Trophoblast cell (in vitro differentiated cells and primary cell): ENCODE measurements at regions not wholly inside any gene's neighbourhood (a gene's known extent, or its start where the extent isn't known, plus 50 kb on each side); places are given as distances from the start of the nearest gene placed in this dataset.

Experiments used
- DNase-seq, 2 donors: peaks; one replicate each; pipeline ENCODE4 v3.0.0-alpha.2; 2016
- H2AFZ ChIP-seq: 2 replicates; pipeline ENCODE4 v1.6.1; 2013; ENCODE audit warnings: low read length, moderate library complexity, mild to moderate bottlenecking; ENCODE audit not compliant: insufficient read depth, poor library complexity
- H2AK5ac ChIP-seq: 2 replicates; pipeline ENCODE4 v1.6.1; 2013; ENCODE audit warnings: mild to moderate bottlenecking, low read length
- H2BK120ac ChIP-seq: 2 replicates; pipeline ENCODE4 v1.6.1; 2013; ENCODE audit warnings: low read length, mild to moderate bottlenecking, moderate library complexity; ENCODE audit not compliant: insufficient read depth, poor library complexity
- H2BK12ac ChIP-seq: 2 replicates; pipeline ENCODE4 v1.6.1; 2013; ENCODE audit warnings: mild to moderate bottlenecking, low read length, moderate library complexity
- H2BK5ac ChIP-seq: 2 replicates; pipeline ENCODE4 v1.6.1; 2013; ENCODE audit warnings: low read length, low read depth, moderate library complexity, mild to moderate bottlenecking; ENCODE audit not compliant: poor library complexity
- H3K14ac ChIP-seq: 2 replicates; pipeline ENCODE4 v1.6.1; 2013; ENCODE audit warnings: mild to moderate bottlenecking, low read length
- H3K18ac ChIP-seq: 2 replicates; pipeline ENCODE4 v1.6.1; 2013; ENCODE audit warnings: mild to moderate bottlenecking, low read length
- H3K23ac ChIP-seq: 2 replicates; pipeline ENCODE4 v1.6.1; 2013; ENCODE audit warnings: low read length
- H3K27ac ChIP-seq: 2 replicates; pipeline ENCODE4 v1.5.1; 2013; ENCODE audit warnings: low read depth, mild to moderate bottlenecking, inconsistent platforms, low read length, moderate library complexity
- H3K27me3 ChIP-seq: 2 replicates; pipeline ENCODE4 v1.6.1; 2013; ENCODE audit warnings: inconsistent platforms, mild to moderate bottlenecking, low read length, moderate library complexity; ENCODE audit not compliant: insufficient read depth
- H3K36me3 ChIP-seq, 2 experiments: 1 replicate in 1 of 2; 2 replicates in 1 of 2; pipeline ENCODE4 v1.6.1; 2013; ENCODE audit warnings: low read length in 2 of 2, mild to moderate bottlenecking in 2 of 2, moderate library complexity in 1 of 2; ENCODE audit not compliant: insufficient read depth in 2 of 2, control insufficient read depth in 1 of 2
- H3K4ac ChIP-seq: 2 replicates; pipeline ENCODE4 v1.6.1; 2013; ENCODE audit warnings: low read depth, mild to moderate bottlenecking, low read length, moderate library complexity
- H3K4me1 ChIP-seq, 2 experiments: 1 replicate in 1 of 2; 2 replicates in 1 of 2; pipeline ENCODE4 v1.6.1; 2013; ENCODE audit warnings: low read length in 2 of 2, mild to moderate bottlenecking in 2 of 2, moderate library complexity in 1 of 2; ENCODE audit not compliant: insufficient read depth in 2 of 2, control insufficient read depth in 1 of 2
- H3K4me2 ChIP-seq: 2 replicates; pipeline ENCODE4 v1.6.1; 2013; ENCODE audit warnings: inconsistent platforms, mild to moderate bottlenecking, low read length, moderate library complexity
- H3K4me3 ChIP-seq: 2 replicates; pipeline ENCODE4 v1.5.1; 2013; ENCODE audit warnings: mild to moderate bottlenecking, low read depth, low read length, inconsistent platforms
- H3K79me1 ChIP-seq: one replicate; pipeline ENCODE4 v1.6.1; 2013; ENCODE audit warnings: low read length
- H3K79me2 ChIP-seq: 2 replicates; pipeline ENCODE4 v1.6.1; 2013; ENCODE audit warnings: low read length, mild to moderate bottlenecking; ENCODE audit not compliant: control insufficient read depth, insufficient read depth, poor library complexity
- H3K9ac ChIP-seq: 2 replicates; pipeline ENCODE4 v1.6.1; 2013; ENCODE audit warnings: mild to moderate bottlenecking, low read length
- H3K9me3 ChIP-seq: 2 replicates; pipeline ENCODE4 v1.6.1; 2013; ENCODE audit warnings: low read depth, mild to moderate bottlenecking, control low read depth, inconsistent platforms, low read length; ENCODE audit not compliant: insufficient read depth
- H4K12ac ChIP-seq: 2 replicates; pipeline ENCODE4 v1.6.1; 2013; ENCODE audit warnings: low read depth, mild to moderate bottlenecking, low read length, moderate library complexity
- H4K8ac ChIP-seq: 2 replicates; pipeline ENCODE4 v1.6.1; 2013; ENCODE audit warnings: low read depth, mild to moderate bottlenecking, low read length, moderate library complexity
- H4K91ac ChIP-seq: one replicate; pipeline ENCODE4 v1.6.1; 2013; ENCODE audit warnings: low read depth, mild to moderate bottlenecking, low read length, moderate library complexity
- whole genome bisulfite sequencing: extraction: QIAGEN DNeasy Blood & Tissue Kit; methylation state at CpG from one replicate; pipeline ENCODE4 v1.1.7; 2013; ENCODE audit warnings: missing lambda C conversion rate; ENCODE audit not compliant: insufficient read length, insufficient coverage; ENCODE audit errors: extremely low coverage; 5-methylcytosine and 5-hydroxymethylcytosine counted together

DNA sequence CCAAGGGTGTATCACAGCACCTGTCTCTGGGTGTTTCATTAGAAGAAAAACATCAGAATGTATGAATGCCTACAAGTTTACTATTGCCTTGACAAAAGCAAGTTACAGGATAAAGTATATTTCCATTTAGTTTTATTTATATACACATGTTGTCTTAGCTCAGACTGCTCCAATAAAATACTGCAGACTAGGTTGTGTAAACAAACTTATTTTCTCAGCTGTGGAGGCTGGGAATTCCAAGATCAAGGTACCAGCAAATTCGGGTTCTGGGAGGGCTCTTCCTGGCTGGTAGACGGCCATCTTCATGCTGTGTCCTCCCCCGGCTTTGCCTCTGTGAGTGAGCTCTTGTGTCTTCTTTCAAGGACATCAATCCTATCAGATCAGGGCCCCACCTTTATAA lies 77.1 kb upstream of the UNC5B start:
- no peak overlapping the region for H3K4ac ChIP-seq
- no peak overlapping the region for H4K12ac ChIP-seq
- no peak overlapping the region for H3K14ac ChIP-seq
- no peaks in the 10 kb centered on the region for H3K79me1 ChIP-seq
- no peak overlapping the region for H2AK5ac ChIP-seq
- H3K27ac ChIP-seq, result no peak overlapping the region
- peaks cover 3% of the 10 kb centered on the region for H3K9me3 ChIP-seq
- no peak overlapping the region for H3K4me2 ChIP-seq
- H3K4me3 ChIP-seq, result no peak overlapping the region
- no peak overlapping the region for H3K9ac ChIP-seq
- H2BK12ac ChIP-seq, result no peak overlapping the region
- no peak overlapping the region for H3K18ac ChIP-seq
- H3K79me2 ChIP-seq, result no peaks in the 10 kb centered on the region
- no peak overlapping the region for H2BK5ac ChIP-seq
- no peak overlapping the region for H2AFZ ChIP-seq
- no peak overlapping the region for H4K91ac ChIP-seq
- no peak overlapping the region for H2BK120ac ChIP-seq
- no CpG with 5 or more reads among the region's 3 CpGs for WGBS
- H4K8ac ChIP-seq, result no peak overlapping the region
- no peak overlapping the region for H3K23ac ChIP-seq
- H3K36me3 ChIP-seq, result no peaks in the 10 kb centered on the region
- peaks cover 0 to 5% of the 10 kb centered on the region in 2 experiments for H3K4me1 ChIP-seq
- DNase-seq, result no peak
- H3K27me3 ChIP-seq, result no peaks in the 10 kb centered on the region

DNA sequence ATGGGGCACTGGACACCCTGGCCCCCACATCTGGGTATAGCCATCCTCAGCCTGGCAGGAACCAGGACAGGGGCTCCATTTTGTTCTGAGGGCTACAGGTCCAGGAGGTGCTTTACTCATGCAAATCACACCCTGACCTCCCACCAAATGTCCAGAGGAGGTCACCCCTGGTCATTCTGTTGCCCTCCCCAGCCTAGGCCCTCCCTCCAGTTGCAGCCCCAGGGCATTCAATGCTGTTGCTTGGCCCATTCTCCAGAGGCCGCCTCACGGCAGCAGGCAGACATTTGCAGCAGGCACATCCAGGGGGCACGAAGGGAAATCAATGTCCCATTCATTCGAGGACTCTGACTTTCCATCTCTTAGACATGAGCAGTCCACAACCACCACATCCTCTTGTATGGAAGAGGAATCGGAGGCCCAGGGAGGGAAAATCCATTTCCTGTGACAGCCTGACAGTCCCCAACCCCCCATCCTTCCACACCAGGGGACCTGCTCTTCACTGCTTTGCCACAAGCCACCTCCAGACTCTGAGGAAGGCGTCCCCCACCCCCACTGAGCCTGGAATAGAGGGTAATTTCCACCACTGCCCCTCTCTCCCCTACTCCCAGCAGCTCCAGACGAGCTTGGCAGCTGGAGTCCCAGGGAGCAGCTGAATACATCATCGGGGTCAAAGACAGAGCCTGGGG lies 76.2 kb upstream of the UNC5B start:
- no peak overlapping the region for H4K91ac ChIP-seq
- no peak overlapping the region for H3K27ac ChIP-seq
- no peak overlapping the region for H2AFZ ChIP-seq
- H2BK5ac ChIP-seq, result no peak overlapping the region
- no peak overlapping the region for H3K23ac ChIP-seq
- no CpG with 5 or more reads among the region's 8 CpGs for WGBS
- no peaks in the 10 kb centered on the region for H3K27me3 ChIP-seq
- no peak for DNase-seq
- H3K9me3 ChIP-seq, result peaks cover 3% of the 10 kb centered on the region
- H3K4me3 ChIP-seq, result no peak overlapping the region
- H3K14ac ChIP-seq, result no peak overlapping the region
- no peak overlapping the region for H3K4me2 ChIP-seq
- peaks cover 0 to 5% of the 10 kb centered on the region in 2 experiments for H3K4me1 ChIP-seq
- H3K79me1 ChIP-seq, result no peaks in the 10 kb centered on the region
- H3K9ac ChIP-seq, result no peak overlapping the region
- no peak overlapping the region for H3K18ac ChIP-seq
- no peak overlapping the region for H2AK5ac ChIP-seq
- H4K12ac ChIP-seq, result no peak overlapping the region
- H2BK12ac ChIP-seq, result no peak overlapping the region
- no peak overlapping the region for H2BK120ac ChIP-seq
- H3K79me2 ChIP-seq, result no peaks in the 10 kb centered on the region
- H4K8ac ChIP-seq, result no peak overlapping the region
- no peaks in the 10 kb centered on the region for H3K36me3 ChIP-seq
- no peak overlapping the region for H3K4ac ChIP-seq

DNA sequence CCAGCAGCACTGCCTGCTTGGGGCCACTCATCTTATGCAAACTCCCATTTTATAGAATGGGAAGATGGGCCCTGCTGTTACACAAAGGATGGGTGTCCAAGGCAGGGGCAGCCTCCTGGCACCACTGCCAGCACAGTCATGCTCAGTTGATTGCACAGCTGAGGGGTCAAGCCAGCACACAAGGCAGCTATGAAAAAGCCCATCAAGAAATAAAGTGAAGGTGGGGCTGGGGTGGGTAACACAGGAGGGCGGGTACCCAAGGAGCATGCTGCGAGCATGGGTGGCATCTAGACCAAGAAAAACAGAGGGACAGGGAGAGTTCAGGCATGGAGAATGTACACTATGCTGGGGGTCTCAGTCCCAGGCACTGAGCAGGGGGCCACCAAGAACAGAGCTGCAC lies 74.7 kb upstream of the UNC5B start:
- Histone ChIP-seq H4K12ac (no peak overlapping the region), H3K27ac (no peak overlapping the region)
- no CpG with 5 or more reads among the region's 2 CpGs for WGBS

DNA sequence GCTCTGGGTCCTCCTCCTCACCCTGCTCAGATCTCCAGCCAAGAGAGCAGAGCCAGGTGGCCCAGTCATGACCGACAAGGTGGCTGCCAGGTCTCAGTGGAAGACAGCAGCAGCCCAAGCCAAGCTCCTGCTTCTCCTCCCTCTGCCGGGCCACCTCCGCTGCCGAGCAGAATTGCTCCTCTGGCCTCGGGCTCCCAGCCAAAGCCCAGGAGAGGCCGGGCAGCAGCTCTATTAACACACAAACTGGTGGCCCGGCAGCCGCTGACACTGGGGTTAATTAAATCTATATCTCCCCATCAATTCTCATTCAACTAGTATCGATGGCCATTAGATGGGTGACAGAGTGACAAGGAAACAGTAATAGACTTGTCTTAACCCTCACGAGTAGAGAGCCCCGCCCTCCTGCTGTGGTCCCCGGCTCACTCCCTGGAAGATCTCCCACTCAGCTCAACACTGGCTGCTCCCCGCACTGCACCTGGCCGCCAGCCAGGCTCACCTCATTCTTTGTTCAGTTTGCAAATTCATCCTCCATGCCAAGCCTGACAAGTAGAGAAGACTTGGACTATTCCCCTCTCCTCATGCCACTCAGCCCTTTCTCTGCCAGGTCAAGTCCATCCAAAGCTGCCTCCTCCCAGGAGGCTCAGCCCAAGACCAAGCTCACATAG lies 74.1 kb upstream of the UNC5B start:
- Histone ChIP-seq H3K4me1 (peaks cover 0 to 5% of the 10 kb centered on the region in 2 experiments), H2BK120ac (no peak overlapping the region), H3K4ac (no peak overlapping the region), H3K9me3 (peaks cover 3% of the 10 kb centered on the region), H3K27ac (no peak overlapping the region), H3K14ac (no peak overlapping the region), H4K12ac (no peak overlapping the region), H2AFZ (no peak overlapping the region), H3K4me3 (no peak overlapping the region), H3K4me2 (no peak overlapping the region), H3K79me2 (no peaks in the 10 kb centered on the region), H3K79me1 (no peaks in the 10 kb centered on the region), H3K23ac (no peak overlapping the region), H3K18ac (no peak overlapping the region), H4K91ac (no peak overlapping the region), H3K27me3 (peaks cover 3% of the 10 kb centered on the region), H2BK5ac (no peak overlapping the region), H4K8ac (no peak overlapping the region), H2BK12ac (no peak overlapping the region), H3K36me3 (no peaks in the 10 kb centered on the region), H2AK5ac (no peak overlapping the region), H3K9ac (no peak overlapping the region)
- no peak for DNase-seq
- no CpG with 5 or more reads among the region's 14 CpGs for WGBS

More for the DNA sequence above, 74.7 kb upstream of the UNC5B start:
- no peak overlapping the region for H3K9ac ChIP-seq
- H3K27me3 ChIP-seq, result peaks cover 3% of the 10 kb centered on the region
- no peak overlapping the region for H3K4ac ChIP-seq
- H3K4me1 ChIP-seq, result peaks cover 0 to 5% of the 10 kb centered on the region in 2 experiments
- no peak overlapping the region for H4K91ac ChIP-seq
- no peak overlapping the region for H2BK12ac ChIP-seq
- no peaks in the 10 kb centered on the region for H3K36me3 ChIP-seq
- H3K79me2 ChIP-seq, result no peaks in the 10 kb centered on the region
- no peaks in the 10 kb centered on the region for H3K79me1 ChIP-seq
- no peak overlapping the region for H2AFZ ChIP-seq
- H3K4me2 ChIP-seq, result no peak overlapping the region
- no peak overlapping the region for H3K18ac ChIP-seq
- no peak overlapping the region for H2BK5ac ChIP-seq
- no peak overlapping the region for H2AK5ac ChIP-seq
- no peak overlapping the region for H3K23ac ChIP-seq
- no peak overlapping the region for H3K4me3 ChIP-seq
- H4K8ac ChIP-seq, result no peak overlapping the region
- H2BK120ac ChIP-seq, result no peak overlapping the region
- H3K14ac ChIP-seq, result no peak overlapping the region
- peaks cover 3% of the 10 kb centered on the region for H3K9me3 ChIP-seq
- no peak for DNase-seq
